IMR-90 (cell line): ENCODE measurements at regions not wholly inside any gene's neighbourhood (a gene's known extent, or its start where the extent isn't known, plus 50 kb on each side); places are given as distances from the start of the nearest gene placed in this dataset.

Experiments
- ATAC-seq: fragments of 200-7000 bp; cut with Tn5 transposase; 2 replicates; pipeline ENCODE4 v1.9.1; 2020; ENCODE audit warnings: low read depth, mild to moderate bottlenecking, moderate library complexity
- BruUV-seq: library from RNA; stranded (reverse); fragments of 400-500 nt; replicated peaks from 2 replicates; lab custom pipeline; 2021; lab: Mats Ljungman, UMichigan
- CTCF ChIA-PET: fragments of 300-600 bp; formaldehyde crosslinking; extraction: SDS; loops from one replicate; lab custom pipeline; 2021; ENCODE audit warnings: antibody characterized with exemption; lab: Yijun Ruan, JAX
- POLR2A ChIA-PET: fragments of 300-600 bp; sonication (Branson Sonifier 250); formaldehyde crosslinking; loops from one replicate; lab custom pipeline; 2022; ENCODE audit warnings: antibody characterized with exemption; ENCODE audit not compliant: unreplicated experiment; lab: Charles Lee
- DNase-seq: peaks from one replicate; pipeline ENCODE4 v3.0.0; 2013
- H2AFZ ChIP-seq: replicated peaks from 2 replicates; pipeline ENCODE3; 2013; ENCODE audit warnings: low read length, mild to moderate bottlenecking; ENCODE audit not compliant: poor library complexity
- H2AK5ac ChIP-seq: 2 replicates; pipeline ENCODE4 v1.6.1; 2013; ENCODE audit warnings: low read depth, low read length, inconsistent platforms
- H2AK9ac ChIP-seq: replicated peaks from 2 replicates; pipeline ENCODE3; 2013; ENCODE audit warnings: mild to moderate bottlenecking, low read depth, low read length, moderate library complexity; ENCODE audit not compliant: poor library complexity
- H2BK120ac ChIP-seq: 2 replicates; pipeline ENCODE4 v1.6.1; 2013; ENCODE audit warnings: low read depth, low read length, inconsistent platforms
- H2BK15ac ChIP-seq: 3 replicates; pipeline ENCODE4 v1.6.1; 2013; ENCODE audit warnings: low read depth, low read length, inconsistent platforms
- H2BK20ac ChIP-seq: 2 replicates; pipeline ENCODE4 v1.6.1; 2013; ENCODE audit warnings: low read depth, mild to moderate bottlenecking, inconsistent platforms, low read length, moderate library complexity
- H2BK5ac ChIP-seq: 2 replicates; pipeline ENCODE4 v1.6.1; 2013; ENCODE audit warnings: mild to moderate bottlenecking, low read depth, low read length, inconsistent platforms; ENCODE audit not compliant: poor library complexity, severe bottlenecking
- H3K14ac ChIP-seq: replicated peaks from 2 replicates; pipeline ENCODE4 v1.6.1; 2013; ENCODE audit warnings: low read depth, low read length, inconsistent platforms
- H3K18ac ChIP-seq: 2 replicates; pipeline ENCODE4 v1.6.1; 2013; ENCODE audit warnings: low read depth, low read length, control low read depth
- H3K23ac ChIP-seq: 2 replicates; pipeline ENCODE4 v1.6.1; 2013; ENCODE audit warnings: low read depth, low read length, inconsistent platforms
- H3K27ac ChIP-seq: 2 replicates; pipeline ENCODE4 v1.5.1; 2013; ENCODE audit warnings: mild to moderate bottlenecking, control low read depth, low read length; ENCODE audit not compliant: insufficient read depth
- H3K27me3 ChIP-seq: 2 replicates; pipeline ENCODE4 v1.6.1; 2013; ENCODE audit warnings: low read length; ENCODE audit not compliant: control insufficient read depth, insufficient read depth
- H3K36me3 ChIP-seq: 2 replicates; pipeline ENCODE4 v1.6.1; 2013; ENCODE audit warnings: low read length, mixed read lengths; ENCODE audit not compliant: control insufficient read depth, insufficient read depth
- H3K4ac ChIP-seq: 2 replicates; pipeline ENCODE4 v1.6.1; 2013; ENCODE audit warnings: low read depth, low read length, inconsistent platforms
- H3K4me1 ChIP-seq: 2 replicates; pipeline ENCODE4 v1.6.1; 2013; ENCODE audit warnings: low read length, mixed read lengths; ENCODE audit not compliant: control insufficient read depth, insufficient read depth
- H3K4me2 ChIP-seq: 2 replicates; pipeline ENCODE4 v1.6.1; 2013; ENCODE audit warnings: low read depth, mild to moderate bottlenecking, control low read depth, low read length, moderate library complexity
- H3K4me3 ChIP-seq: 2 replicates; pipeline ENCODE4 v1.5.1; 2013; ENCODE audit warnings: low read depth, mild to moderate bottlenecking, control low read depth, low read length, moderate library complexity; ENCODE audit not compliant: insufficient read depth
- H3K56ac ChIP-seq: 2 replicates; pipeline ENCODE4 v1.6.1; 2013; ENCODE audit warnings: low read length, inconsistent platforms; ENCODE audit not compliant: insufficient read depth; ENCODE audit errors: extremely low read depth
- H3K79me1 ChIP-seq, 2 experiments: 2 replicates each; pipeline ENCODE4 v1.6.1; 2013; ENCODE audit warnings: low read length in 2 of 2, inconsistent platforms in 1 of 2, low read depth in 1 of 2
- H3K9ac ChIP-seq: 2 replicates; pipeline ENCODE4 v1.6.1; 2013; ENCODE audit warnings: low read depth, low read length, control low read depth
- H3K9me1 ChIP-seq: 2 replicates; pipeline ENCODE4 v1.6.1; 2013; ENCODE audit warnings: low read length, inconsistent platforms; ENCODE audit not compliant: insufficient read depth
- H3K9me3 ChIP-seq: 2 replicates; pipeline ENCODE4 v1.6.1; 2013; ENCODE audit warnings: low read length; ENCODE audit not compliant: control insufficient read depth, insufficient read depth
- H4K20me1 ChIP-seq: 2 replicates; pipeline ENCODE4 v1.6.1; 2013; ENCODE audit warnings: low read length, inconsistent platforms; ENCODE audit not compliant: insufficient read depth
- H4K5ac ChIP-seq: 2 replicates; pipeline ENCODE4 v1.6.1; 2013; ENCODE audit warnings: mild to moderate bottlenecking, low read depth, low read length, control low read depth
- H4K8ac ChIP-seq, 2 experiments: 2 replicates each; pipeline ENCODE4 v1.6.1; 2013; ENCODE audit warnings: low read depth in 2 of 2, low read length in 2 of 2, control low read depth in 1 of 2, inconsistent platforms in 1 of 2
- H4K91ac ChIP-seq: 2 replicates; pipeline ENCODE4 v1.6.1; 2013; ENCODE audit warnings: low read depth, low read length, inconsistent platforms; ENCODE audit not compliant: insufficient read depth
- BHLHE40 ChIP-seq: fragments of 150-350 bp; IDR thresholded peaks from 2 replicates; pipeline ENCODE4 v1.6.1; 2016; ENCODE audit warnings: mild to moderate bottlenecking, low read depth, low read length
- CEBPB ChIP-seq: IDR thresholded peaks from 2 replicates; pipeline ENCODE4 v1.6.1; 2012; ENCODE audit warnings: low read depth, low read length, improper control_type of control experiment
- CHD1 ChIP-seq: IDR thresholded peaks from 2 replicates; pipeline ENCODE4 v1.6.1; 2012; ENCODE audit warnings: low read depth, low read length, improper control_type of control experiment
- CTCF ChIP-seq: conservative IDR thresholded peaks from 2 replicates; pipeline ENCODE4 v1.5.1; 2012; ENCODE audit warnings: mild to moderate bottlenecking, low read depth, low read length, improper control_type of control experiment
- ELK1 ChIP-seq: fragments of 150-350 bp; IDR thresholded peaks from 2 replicates; pipeline ENCODE4 v1.6.1; 2016; ENCODE audit warnings: low read depth, mild to moderate bottlenecking, low read length, moderate library complexity, borderline replicate concordance
- FOS ChIP-seq: fragments of 150-350 bp; IDR thresholded peaks from 2 replicates; pipeline ENCODE4 v1.6.1; 2016; ENCODE audit warnings: low read depth, low read length
- MAFK ChIP-seq: IDR thresholded peaks from 2 replicates; pipeline ENCODE4 v1.6.1; 2012; ENCODE audit warnings: low read depth, low read length, improper control_type of control experiment
- MAZ ChIP-seq: IDR thresholded peaks from 2 replicates; pipeline ENCODE4 v1.6.1; 2012; ENCODE audit warnings: low read depth, mild to moderate bottlenecking, low read length, improper control_type of control experiment, moderate library complexity, borderline replicate concordance
- MXI1 ChIP-seq: IDR thresholded peaks from 2 replicates; pipeline ENCODE4 v1.6.1; 2012; ENCODE audit warnings: low read depth, mild to moderate bottlenecking, low read length, moderate library complexity, borderline replicate concordance
- NFE2L2 ChIP-seq: fragments of 150-350 bp; IDR thresholded peaks from 2 replicates; pipeline ENCODE4 v1.6.1; 2016; ENCODE audit warnings: low read depth, mild to moderate bottlenecking, low read length
- POLR2A ChIP-seq: IDR thresholded peaks from 2 replicates; pipeline ENCODE4 v1.6.1; 2012; ENCODE audit warnings: mild to moderate bottlenecking, low read depth, low read length
- RAD21 ChIP-seq: IDR thresholded peaks from 2 replicates; pipeline ENCODE4 v1.6.1; 2012; ENCODE audit warnings: low read length, improper control_type of control experiment
- RCOR1 ChIP-seq: IDR thresholded peaks from 2 replicates; pipeline ENCODE4 v1.6.1; 2012; ENCODE audit warnings: mild to moderate bottlenecking, low read length, improper control_type of control experiment; ENCODE audit not compliant: insufficient replicate concordance
- RFX5 ChIP-seq: IDR thresholded peaks from 2 replicates; pipeline ENCODE4 v1.8.0; 2012; ENCODE audit warnings: low read depth, mild to moderate bottlenecking, low read length, moderate library complexity
- SMC3 ChIP-seq: fragments of 150-350 bp; IDR thresholded peaks from 2 replicates; pipeline ENCODE4 v1.6.1; 2016; ENCODE audit warnings: low read depth, mild to moderate bottlenecking, antibody characterized with exemption, low read length, moderate library complexity
- USF2 ChIP-seq: fragments of 150-350 bp; IDR thresholded peaks from 2 replicates; pipeline ENCODE4 v1.6.1; 2017; ENCODE audit warnings: mild to moderate bottlenecking, antibody characterized with exemption, low read length, low read depth
- WGBS, 2 experiments: methylation state at CpG; one replicate each; pipeline versions ENCODE4 v1.1.5 to v1.1.7; 2013; ENCODE audit warnings: missing lambda C conversion rate in 2 of 2; ENCODE audit not compliant: insufficient read length in 1 of 2; ENCODE audit errors: extremely low coverage in 2 of 2; 5-methylcytosine and 5-hydroxymethylcytosine counted together
- dilution Hi-C: fragments of 300-500 bp; cut with HindIII; formaldehyde crosslinking; loops from one replicate; pipeline ENCODE4 v1.14.3; 2018; ENCODE audit warnings: low sequenced_read_pairs; ENCODE audit not compliant: unreplicated experiment
- in situ Hi-C: fragments of 300-500 bp; cut with MboI; formaldehyde crosslinking; loops from 3 replicates; pipeline ENCODE4 v1.14.3; 2019; ENCODE audit warnings: low sequenced_read_pairs, inconsistent platforms, mixed read lengths
- intact Hi-C: fragments of 100-400 bp; cut with micrococcal nuclease; formaldehyde crosslinking; loops from 2 replicates; pipeline ENCODE4 v1.10.0; 2022

- Histone ChIP-seq H3K36me3 (no peaks in the 10 kb centered on the region), H2AK9ac (no peak overlapping the region), H2BK15ac (no peak overlapping the region), H3K4ac (no peak overlapping the region), H3K9ac (no peak overlapping the region), H2BK120ac (no peak overlapping the region), H3K27ac (no peak overlapping the region), H3K4me2 (no peak overlapping the region), H4K20me1 (no peaks in the 10 kb centered on the region), H2AFZ (no peak overlapping the region), H2BK5ac (no peak overlapping the region), H2BK20ac (no peak overlapping the region), H3K56ac (no peak overlapping the region), H3K4me3 (no peak overlapping the region), H3K79me1 (no peaks in the 10 kb centered on the region), H2AK5ac (no peak overlapping the region), H4K91ac (no peak overlapping the region), H3K9me3 (no peaks in the 10 kb centered on the region), H3K9me1 (no peaks in the 10 kb centered on the region), H3K4me1 (no peaks in the 10 kb centered on the region), H4K8ac (no peak overlapping the region), H4K5ac (no peak overlapping the region), H3K18ac (no peak overlapping the region), H3K23ac (no peak overlapping the region), H3K27me3 (peaks cover 4% of the 10 kb centered on the region; the same call in 1 of the 2 replicates), H3K14ac (no peak overlapping the region)
- intact Hi-C loops (no loop called here), in situ Hi-C loops (no loop called here), dilution Hi-C loops (no loop called here)
- ATAC-seq (no peak), DNase-seq (no peak)
- ChIA-PET POLR2A (no interaction called here), CTCF (no interaction called here)
- TF ChIP-seq CEBPB: no peak
- TF ChIP-seq SMC3: no peak
- TF ChIP-seq RFX5: no peak
- no peak for TF ChIP-seq USF2
- TF ChIP-seq FOS: no peak
- TF ChIP-seq MAFK: no peak
- TF ChIP-seq BHLHE40: no peak
- no peak for TF ChIP-seq NFE2L2
- no peak for TF ChIP-seq MXI1
- no peak for TF ChIP-seq CTCF
- no peak for TF ChIP-seq CHD1
- TF ChIP-seq ELK1: no peak
- TF ChIP-seq RCOR1: no peak
- TF ChIP-seq POLR2A: no peak
- TF ChIP-seq RAD21: no peak
- no peak for TF ChIP-seq MAZ
- no TSS peak for BruUV-seq
- no CpG with 5 or more reads among the region's 5 CpGs for WGBS, 2 experiments
Observed at GRCh38 chr22:22728382-22728781, 84.0 kb downstream of the GGTLC2 start.
